HEK293T (cell line): ENCODE measurements at regions not wholly inside any gene's neighbourhood (a gene's known extent, or its start where the extent isn't known, plus 50 kb on each side); places are given as distances from the start of the nearest gene placed in this dataset.

ENCODE experiments used
- CTCF ChIA-PET: fragments of 350-600 bp; formaldehyde crosslinking; extraction: SDS; loops from one replicate; lab custom pipeline; 2021; ENCODE audit warnings: antibody characterized with exemption, inconsistent platforms; lab: Yijun Ruan, JAX
- POLR2A ChIA-PET: fragments of 350-600 bp; formaldehyde crosslinking; extraction: SDS; loops from one replicate; lab custom pipeline; 2020; ENCODE audit warnings: antibody characterized with exemption, inconsistent platforms; lab: Yijun Ruan, JAX
- DNase-seq: peaks from one replicate; pipeline ENCODE4 v3.0.0; 2012; ENCODE audit warnings: mixed read lengths; ENCODE audit errors: extremely low spot score
- ARNT ChIP-seq: fragments of 450-650 bp; IDR thresholded peaks from 2 replicates; pipeline ENCODE4 v1.6.1; 2017; ENCODE audit warnings: mild to moderate bottlenecking
- BHLHE40 ChIP-seq: fragments of 450-650 bp; IDR thresholded peaks from 2 replicates; pipeline ENCODE4 v1.6.1; 2016; ENCODE audit warnings: mild to moderate bottlenecking, moderate library complexity, borderline replicate concordance
- CTBP1 ChIP-seq: fragments of 450-650 bp; IDR thresholded peaks from 2 replicates; pipeline ENCODE4 v1.6.1; 2016; ENCODE audit warnings: borderline replicate concordance
- ELF4 ChIP-seq: fragments of 450-650 bp; IDR thresholded peaks from 2 replicates; pipeline ENCODE4 v1.6.1; 2017; ENCODE audit warnings: antibody characterized with exemption
- FOXA1 ChIP-seq: fragments of 450-650 bp; IDR thresholded peaks from 2 replicates; pipeline ENCODE4 v1.6.1; 2016; ENCODE audit warnings: mild to moderate bottlenecking
- FOXK2 ChIP-seq: fragments of 450-650 bp; IDR thresholded peaks from 2 replicates; pipeline ENCODE4 v1.6.1; 2016; ENCODE audit warnings: mild to moderate bottlenecking
- FOXM1 ChIP-seq: fragments of 450-650 bp; IDR thresholded peaks from 2 replicates; pipeline ENCODE4 v1.6.1; 2017; ENCODE audit warnings: mild to moderate bottlenecking, borderline replicate concordance
- HDGF ChIP-seq: fragments of 450-650 bp; IDR thresholded peaks from 2 replicates; pipeline ENCODE4 v1.6.1; 2017; ENCODE audit warnings: antibody characterized with exemption, borderline replicate concordance
- L3MBTL2 ChIP-seq: fragments of 450-650 bp; conservative IDR thresholded peaks from 2 replicates; pipeline ENCODE4 v1.6.1; 2016; ENCODE audit warnings: mild to moderate bottlenecking
- LEF1 ChIP-seq: fragments of 450-650 bp; IDR thresholded peaks from 2 replicates; pipeline ENCODE4 v1.6.1; 2017; ENCODE audit warnings: mild to moderate bottlenecking, borderline replicate concordance
- NFRKB ChIP-seq: fragments of 450-650 bp; IDR thresholded peaks from 2 replicates; pipeline ENCODE4 v1.6.1; 2016; ENCODE audit warnings: mild to moderate bottlenecking, moderate library complexity
- PKNOX1 ChIP-seq: fragments of 450-650 bp; IDR thresholded peaks from 2 replicates; pipeline ENCODE4 v1.6.1; 2016
- SP1 ChIP-seq: fragments of 450-650 bp; IDR thresholded peaks from 2 replicates; pipeline ENCODE4 v1.6.1; 2017
- SUZ12 ChIP-seq: fragments of 450-650 bp; IDR thresholded peaks from 2 replicates; pipeline ENCODE4 v1.6.1; 2016; ENCODE audit warnings: mild to moderate bottlenecking
- TARDBP ChIP-seq: fragments of 450-650 bp; IDR thresholded peaks from 2 replicates; pipeline ENCODE4 v1.6.1; 2016
- ZNF384 ChIP-seq: fragments of 450-650 bp; IDR thresholded peaks from 2 replicates; pipeline ENCODE4 v1.6.1; 2016

GRCh38 chr2:151040039-151040438, 221.6 kb downstream of the RBM43 start:
- no peak for DNase-seq
- CTCF ChIA-PET = no interaction called here
- TF ChIP-seq FOXK2 (no peak), BHLHE40 (no peak), CTBP1 (no peak), ELF4 (no peak)
- POLR2A ChIA-PET = no interaction called here

- TF ChIP-seq BHLHE40 (no peak), NFRKB (no peak), TARDBP (no peak), ELF4 (no peak)
- DNase-seq = no peak
- CTCF ChIA-PET = no interaction called here
Observed at GRCh38 chr2:151038516-151038915, 223.1 kb downstream of the RBM43 start.

GRCh38 chr2:151037434-151037833, 224.2 kb downstream of the RBM43 start:
- POLR2A ChIA-PET = no interaction called here
- CTCF ChIA-PET = no interaction called here
- TF ChIP-seq BHLHE40 = no peak
- TF ChIP-seq NFRKB = no peak
- no peak for DNase-seq

More at GRCh38 chr2:151038516-151038915, 223.1 kb downstream of the RBM43 start:
- POLR2A ChIA-PET = no interaction called here

- TF ChIP-seq SP1 (no peak), TARDBP (no peak), FOXK2 (no peak), L3MBTL2 (no peak), SUZ12 (no peak), FOXA1 (no peak), LEF1 (no peak), NFRKB (no peak), BHLHE40 (no peak)
- no peak for DNase-seq
- POLR2A ChIA-PET = no interaction called here
- CTCF ChIA-PET = no interaction called here
Observed at GRCh38 chr2:151033271-151034248, 228.1 kb downstream of the RBM43 start.

GRCh38 chr2:151032741-151033191, 228.9 kb downstream of the RBM43 start:
- CTCF ChIA-PET = no interaction called here
- TF ChIP-seq ZNF384 (no peak), LEF1 (no peak), FOXK2 (no peak), NFRKB (no peak), HDGF (no peak), L3MBTL2 (no peak)
- POLR2A ChIA-PET = no interaction called here
- DNase-seq = no peak

GRCh38 chr2:151030663-151031230, 230.9 kb downstream of the RBM43 start:
- POLR2A ChIA-PET = no interaction called here
- no peak for DNase-seq
- CTCF ChIA-PET = interaction anchor here (1.1 kb wide), 1 partner anchor 431 kb away, joined by 3 read pairs; no protein-coding TSS in a partner anchor
- no peak for TF ChIP-seq TARDBP
- TF ChIP-seq ARNT = no peak
- TF ChIP-seq FOXM1 = no peak
- no peak for TF ChIP-seq L3MBTL2
- TF ChIP-seq CTBP1 = no peak
- no peak for TF ChIP-seq PKNOX1
- no peak for TF ChIP-seq ZNF384
- no peak for TF ChIP-seq LEF1
- no peak for TF ChIP-seq HDGF
- no peak for TF ChIP-seq BHLHE40
- TF ChIP-seq ELF4 = no peak
- no peak for TF ChIP-seq SP1
- TF ChIP-seq NFRKB = no peak
- TF ChIP-seq FOXA1 = no peak
- TF ChIP-seq SUZ12 = no peak
- TF ChIP-seq FOXK2 = no peak

- ChIA-PET POLR2A (no interaction called here), CTCF (no interaction called here)
- TF ChIP-seq HDGF = no peak
- no peak for TF ChIP-seq SUZ12
- no peak for TF ChIP-seq TARDBP
- no peak for TF ChIP-seq L3MBTL2
- TF ChIP-seq NFRKB = no peak
- TF ChIP-seq FOXA1 = no peak
- DNase-seq = no peak
Observed at GRCh38 chr2:151029406-151030157, 232.1 kb downstream of the RBM43 start.
